ENCODE measurements at regions not wholly inside any gene's neighbourhood (a gene's known extent, or its start where the extent isn't known, plus 50 kb on each side); places are given as distances from the start of the nearest gene placed in this dataset.

GRCh38 chr3:22714749-22715148 is 488.4 kb upstream of the UBE2E2 start:
- Histone ChIP-seq H2BK12ac (ENCODE audit: insufficient read length, low read depth, low read length) (no peak overlapping the region), H2AFZ (ENCODE audit: low read length) (no peak overlapping the region), H2BK5ac (ENCODE audit: insufficient read length, low read length) (no peak overlapping the region), H4K20me1 (ENCODE audit: control insufficient read depth, insufficient read depth, insufficient read length) (no peaks in the 10 kb centered on the region), H3K27ac (ENCODE audit: insufficient read length, low read depth, low read length) (no peak overlapping the region), H3K23ac (ENCODE audit: insufficient read length, low read depth, low read length) (no peak overlapping the region), H4K8ac (replicated peaks; ENCODE audit: insufficient read length, low read depth, low read length) (no peak overlapping the region), H3K27me3 (ENCODE audit: insufficient read depth, low read length) (no peaks in the 10 kb centered on the region), H3K4ac (ENCODE audit: low read depth, low read length) (no peak overlapping the region), H2BK15ac (ENCODE audit: low read depth, low read length) (no peak overlapping the region), H3K4me1 (ENCODE audit: insufficient read depth, low read length) (no peaks in the 10 kb centered on the region), H2BK20ac (ENCODE audit: low read depth, low read length, poor library complexity, severe bottlenecking) (no peak overlapping the region), H4K5ac (ENCODE audit: insufficient read length, low read depth, low read length) (no peak overlapping the region), H3K18ac (ENCODE audit: insufficient read length, low read depth, low read length) (no peak overlapping the region), H2BK120ac (ENCODE audit: low read depth, low read length, poor library complexity, severe bottlenecking) (no peak overlapping the region), H3K79me2 (ENCODE audit: insufficient read depth, low read length) (no peaks in the 10 kb centered on the region), H3K14ac (ENCODE audit: insufficient read depth, low read length) (no peak overlapping the region), H3K9me3 (ENCODE audit: control insufficient read depth, low read depth, low read length) (no peaks in the 10 kb centered on the region), H3K4me2 (ENCODE audit: insufficient read depth, insufficient read length, low read length) (no peak overlapping the region), H3K56ac (ENCODE audit: insufficient read length, low read depth, low read length) (no peak overlapping the region), H3K9ac (ENCODE audit: extremely low read depth, insufficient read length, low read length) (no peak overlapping the region), H3T11ph (ENCODE audit: low read length) (no peak overlapping the region), H3K79me1 (ENCODE audit: insufficient read depth, low read depth, low read length, poor library complexity, severe bottlenecking) (no peaks in the 10 kb centered on the region), H4K91ac (ENCODE audit: insufficient read length, low read depth, low read length) (no peak overlapping the region), H2AK5ac (ENCODE audit: insufficient read length, low read length) (no peak overlapping the region), H3K23me2 (ENCODE audit: insufficient read length, low read depth, low read length, poor library complexity, severe bottlenecking) (no peaks in the 10 kb centered on the region)
- H3K27me3 Mint-ChIP-seq (ENCODE audit: low read depth): no peaks in the 10 kb centered on the region; the same call in 1 of the 2 replicates
- WGBS (ENCODE audit: extremely low coverage, insufficient read length, low lambda C conversion rate): no CpG with 5 or more reads among the region's 1 CpG
- no peak for TF ChIP-seq CTCF (conservative IDR thresholded peaks at IDR 0.05)
- no peak for DNase-seq
- H3K4me1 Mint-ChIP-seq: peaks cover 0 to 2% of the 10 kb centered on the region in 2 experiments; a peak in 1 of 4 replicates
- H3K4me3 Mint-ChIP-seq: no peak overlapping the region
- peaks cover 28 to 29% of the 10 kb centered on the region in 2 experiments; a peak in 4 of 5 replicates for H3K9me3 Mint-ChIP-seq
- peaks cover 0 to 6% (median 3%) of the 10 kb centered on the region in 3 experiments; a peak in 3 of 7 replicates for H3K36me3 Mint-ChIP-seq (ENCODE audit: insufficient read depth in 1 of 3, low read depth in 3 of 3)
- H3K27ac Mint-ChIP-seq: no peak overlapping the region
